ENCODE measurements at regions not wholly inside any gene's neighbourhood (a gene's known extent, or its start where the extent isn't known, plus 50 kb on each side); places are given as distances from the start of the nearest gene placed in this dataset.
"Not testable (repeated sequence)": the region's sequence is repeated elsewhere in the genome, so short reads cannot be mapped to it uniquely, and the experiment has no call there.

DNA sequence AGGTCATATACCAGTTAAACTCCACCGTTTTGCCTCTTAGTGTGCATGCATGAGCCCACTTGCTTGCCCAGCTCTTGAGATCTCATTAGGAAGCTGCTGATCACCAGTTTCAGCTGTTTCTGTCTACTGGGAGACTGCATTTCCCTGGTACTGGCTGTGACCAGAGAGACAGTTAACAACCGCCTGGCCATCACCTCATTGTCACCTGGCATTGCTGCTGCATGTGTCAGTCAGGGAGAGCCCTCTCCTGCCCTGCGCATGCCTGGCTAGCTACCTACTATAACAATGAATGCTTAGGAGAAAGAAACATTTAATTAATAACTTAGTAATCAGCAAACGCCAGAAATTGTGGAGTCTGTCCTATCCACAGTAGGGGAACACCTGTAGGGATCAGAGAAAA is 265.8 kb upstream of the CYRIA start:
- Mint-ChIP-seq H3K27me3 (no peaks in the 10 kb centered on the region), H3K4me3 (no peak overlapping the region), H3K36me3 (ENCODE audit: low read depth) (no peaks in the 10 kb centered on the region), H3K9me3 (no peaks in the 10 kb centered on the region), H3K27ac (no peak overlapping the region), H3K4me1 (ENCODE audit: low read depth) (no peaks in the 10 kb centered on the region)
- intact Hi-C loops (cut with micrococcal nuclease) = no loop called here

DNA sequence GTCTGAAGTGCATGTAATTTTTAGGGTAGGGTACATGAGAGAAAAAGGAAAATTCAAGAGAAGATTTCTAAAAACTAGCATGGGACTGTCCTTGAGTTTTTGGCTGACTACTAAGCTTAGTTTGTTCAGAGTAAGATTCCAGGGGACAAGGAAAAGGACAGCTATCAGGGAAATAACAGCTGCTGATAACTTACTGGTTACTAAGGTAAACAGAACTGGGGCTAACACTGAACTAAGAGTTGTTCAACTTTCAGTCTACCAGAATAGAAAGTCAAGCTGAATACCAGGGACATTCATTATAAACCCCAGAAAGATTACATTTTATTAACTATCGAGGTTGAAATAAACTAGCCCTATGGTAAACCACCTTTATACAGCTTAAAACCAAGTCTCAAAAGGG is 261.8 kb upstream of the CYRIA start:
- Mint-ChIP-seq H3K36me3 (ENCODE audit: low read depth) (no peaks in the 10 kb centered on the region), H3K4me3 (no peak overlapping the region)
- intact Hi-C loops (cut with micrococcal nuclease) = no loop called here

DNA sequence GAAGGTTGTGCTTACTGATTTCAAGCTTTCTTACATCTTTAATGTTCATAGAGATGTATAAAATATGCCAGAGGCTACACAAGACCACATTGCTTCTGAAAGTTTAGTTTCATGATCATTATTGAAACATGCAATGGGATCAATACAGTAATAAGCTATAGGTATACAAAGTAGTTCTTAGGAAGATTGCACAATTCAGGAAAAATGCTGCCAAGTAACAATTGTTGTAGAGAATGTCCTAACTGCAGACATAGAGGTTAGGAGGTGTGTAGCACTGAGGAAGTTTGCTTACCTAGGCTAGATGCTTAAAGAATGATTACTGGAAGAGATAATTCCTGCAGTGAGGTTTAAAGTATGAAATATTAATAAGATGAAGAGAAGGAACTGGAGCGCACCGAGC is 259.5 kb upstream of the CYRIA start:
- no peak overlapping the region for H3K27ac Mint-ChIP-seq
- peaks cover 15% of the 10 kb centered on the region for H3K9me3 Mint-ChIP-seq
- no peaks in the 10 kb centered on the region for H3K27me3 Mint-ChIP-seq
- no peaks in the 10 kb centered on the region for H3K4me1 Mint-ChIP-seq (ENCODE audit: low read depth)
- intact Hi-C loops (cut with micrococcal nuclease) = no loop called here
- no peaks in the 10 kb centered on the region for H3K36me3 Mint-ChIP-seq (ENCODE audit: low read depth)
- no peak overlapping the region for H3K4me3 Mint-ChIP-seq

More for the DNA sequence above, 261.8 kb upstream of the CYRIA start:
- Mint-ChIP-seq H3K27me3 (no peaks in the 10 kb centered on the region), H3K4me1 (ENCODE audit: low read depth) (no peaks in the 10 kb centered on the region), H3K27ac (no peak overlapping the region), H3K9me3 (peaks cover 15% of the 10 kb centered on the region)

DNA sequence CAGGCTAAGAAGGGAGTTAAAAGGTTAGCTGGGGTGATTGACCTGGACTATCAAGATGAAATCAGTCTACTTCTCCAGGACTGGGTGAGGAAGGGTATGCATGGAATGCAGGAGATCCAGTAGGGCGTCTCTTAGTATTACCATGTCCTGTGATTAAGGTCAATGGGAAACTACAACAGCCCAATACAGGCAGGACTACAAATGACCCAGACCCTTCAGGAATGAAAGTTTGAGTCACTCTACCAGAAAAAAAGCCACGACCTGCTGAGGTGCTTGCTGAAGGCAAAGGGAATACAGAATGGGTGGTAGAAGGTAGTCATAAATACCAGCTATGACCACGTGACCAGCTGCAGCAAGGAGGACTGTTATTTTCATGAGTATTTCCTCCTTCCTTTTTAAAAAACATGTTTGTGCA is 249.7 kb upstream of the CYRIA start:
- not testable (repeated sequence) for H3K27me3 Mint-ChIP-seq; H3K27ac Mint-ChIP-seq; H3K4me1 Mint-ChIP-seq (ENCODE audit: low read depth)

GRCh38 chr2:16911746-16912145 is 246.1 kb upstream of the CYRIA start:
- no peak overlapping the region for H3K4me3 Mint-ChIP-seq
- no peaks in the 10 kb centered on the region for H3K4me1 Mint-ChIP-seq (ENCODE audit: low read depth)
- H3K27ac Mint-ChIP-seq = no peak overlapping the region
- no peaks in the 10 kb centered on the region for H3K36me3 Mint-ChIP-seq (ENCODE audit: low read depth)
- H3K9me3 Mint-ChIP-seq = no peaks in the 10 kb centered on the region
- H3K27me3 Mint-ChIP-seq = no peaks in the 10 kb centered on the region
- intact Hi-C loops (cut with micrococcal nuclease) = no loop called here

More for the DNA sequence above, 249.7 kb upstream of the CYRIA start:
- H3K36me3 Mint-ChIP-seq (ENCODE audit: low read depth); H3K4me3 Mint-ChIP-seq; intact Hi-C loops (cut with micrococcal nuclease); H3K9me3 Mint-ChIP-seq: not testable (repeated sequence)

DNA sequence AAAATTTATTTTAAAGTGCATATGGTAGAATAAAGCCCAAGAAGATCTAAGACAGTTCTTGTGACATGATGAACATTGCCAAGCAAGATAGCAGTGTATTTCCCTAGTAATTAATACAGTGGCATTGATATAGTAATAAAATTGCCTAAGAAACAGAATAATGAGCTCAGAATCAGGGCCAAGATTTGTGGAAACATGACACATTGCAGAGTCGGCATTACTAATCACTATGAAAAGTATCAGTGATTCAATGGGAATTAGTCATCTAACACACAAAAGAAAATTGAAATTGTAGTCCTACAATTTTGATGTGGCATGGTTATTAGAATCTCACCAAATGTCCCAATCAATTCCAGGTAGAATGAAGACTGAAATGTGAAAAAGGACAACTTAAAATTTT is 243.0 kb upstream of the CYRIA start:
- Mint-ChIP-seq H3K36me3 (ENCODE audit: low read depth) (no peaks in the 10 kb centered on the region), H3K4me3 (no peak overlapping the region), H3K27ac (no peak overlapping the region), H3K9me3 (no peaks in the 10 kb centered on the region), H3K27me3 (no peaks in the 10 kb centered on the region), H3K4me1 (ENCODE audit: low read depth) (no peaks in the 10 kb centered on the region)
- intact Hi-C loops (cut with micrococcal nuclease) = no loop called here

GRCh38 chr2:16907645-16908282 is 242.1 kb upstream of the CYRIA start:
- Mint-ChIP-seq H3K36me3 (ENCODE audit: low read depth) (no peaks in the 10 kb centered on the region), H3K27me3 (no peaks in the 10 kb centered on the region)
- intact Hi-C loops (cut with micrococcal nuclease) = no loop called here

GRCh38 chr2:16905325-16905724 is 239.7 kb upstream of the CYRIA start:
- H3K27ac Mint-ChIP-seq; H3K36me3 Mint-ChIP-seq (ENCODE audit: low read depth); H3K4me3 Mint-ChIP-seq; H3K9me3 Mint-ChIP-seq; intact Hi-C loops (cut with micrococcal nuclease); H3K4me1 Mint-ChIP-seq (ENCODE audit: low read depth); H3K27me3 Mint-ChIP-seq: not testable (repeated sequence)

More at GRCh38 chr2:16907645-16908282, 242.1 kb upstream of the CYRIA start:
- H3K27ac Mint-ChIP-seq = no peak overlapping the region
- no peaks in the 10 kb centered on the region for H3K9me3 Mint-ChIP-seq
- no peak overlapping the region for H3K4me3 Mint-ChIP-seq
- no peaks in the 10 kb centered on the region for H3K4me1 Mint-ChIP-seq (ENCODE audit: low read depth)

DNA sequence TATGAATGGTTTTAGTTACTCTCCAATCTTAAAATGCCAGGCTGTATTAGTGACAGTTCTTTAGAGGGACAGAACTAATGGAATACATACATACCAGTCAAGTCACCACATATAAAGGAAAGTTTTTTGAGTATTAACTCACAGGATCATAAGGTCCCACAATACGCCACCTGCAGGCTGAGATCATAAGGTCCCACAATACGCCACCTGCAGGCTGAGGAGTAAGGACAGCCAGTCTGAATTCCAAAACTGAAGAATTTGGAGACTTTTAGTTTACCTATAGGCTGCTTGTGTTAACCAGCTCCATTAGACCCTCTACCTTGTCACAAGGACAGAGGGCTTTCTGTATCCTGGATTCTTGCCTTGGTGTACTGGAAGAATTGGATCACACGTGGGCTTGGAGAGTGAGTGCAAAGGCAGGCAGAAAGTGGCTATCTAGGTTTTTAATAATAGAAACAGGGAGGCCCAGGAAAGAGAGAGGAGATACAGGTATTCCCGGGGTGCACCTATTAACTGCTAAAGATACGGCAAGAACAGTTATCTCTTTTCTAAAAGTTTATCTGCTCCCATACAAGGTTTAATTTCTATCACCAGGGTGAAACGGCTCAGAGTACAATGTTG is 234.9 kb upstream of the CYRIA start:
- H3K4me1 Mint-ChIP-seq (ENCODE audit: low read depth) = no peaks in the 10 kb centered on the region
- intact Hi-C loops (cut with micrococcal nuclease) = loop anchor here (1.0 kb wide), 1 partner anchor 127 kb away; no protein-coding TSS in a partner anchor
- H3K27ac Mint-ChIP-seq = no peak overlapping the region
- no peak overlapping the region for H3K4me3 Mint-ChIP-seq
- H3K9me3 Mint-ChIP-seq = no peaks in the 10 kb centered on the region
- no peaks in the 10 kb centered on the region for H3K27me3 Mint-ChIP-seq
- H3K36me3 Mint-ChIP-seq (ENCODE audit: low read depth) = no peaks in the 10 kb centered on the region

DNA sequence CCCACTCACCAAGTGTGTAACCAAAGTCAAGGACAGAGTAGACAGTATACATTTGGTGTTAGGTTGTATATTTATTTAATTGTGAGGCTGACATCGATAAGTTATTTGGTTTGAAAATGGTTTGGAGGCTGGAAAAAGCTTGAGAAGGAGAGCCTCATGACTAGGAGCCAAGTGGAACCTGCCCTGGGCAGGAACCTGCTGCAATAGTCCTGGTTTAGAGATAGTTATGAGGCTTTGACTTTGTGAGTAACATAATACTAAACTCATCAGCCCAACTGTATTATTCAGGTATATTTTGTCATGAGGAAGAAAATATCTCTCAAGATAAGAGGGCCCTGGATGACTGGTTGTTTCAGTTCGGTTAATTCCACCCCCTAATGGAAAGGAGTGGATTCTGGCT is 234.3 kb upstream of the CYRIA start:
- intact Hi-C loops (cut with micrococcal nuclease) = loop anchor here (1.0 to 10.0 kb wide), 2 partner anchors 127 to 375 kb away; no protein-coding TSS in a partner anchor
- no peaks in the 10 kb centered on the region for H3K36me3 Mint-ChIP-seq (ENCODE audit: low read depth)
- no peak overlapping the region for H3K4me3 Mint-ChIP-seq

GRCh38 chr2:16890081-16890480 is 224.4 kb upstream of the CYRIA start:
- H3K4me1 Mint-ChIP-seq (ENCODE audit: low read depth) = no peaks in the 10 kb centered on the region
- H3K36me3 Mint-ChIP-seq (ENCODE audit: low read depth) = no peaks in the 10 kb centered on the region
- H3K27me3 Mint-ChIP-seq = no peaks in the 10 kb centered on the region
- no peak overlapping the region for H3K27ac Mint-ChIP-seq
- intact Hi-C loops (cut with micrococcal nuclease) = loop anchor here (10.0 kb wide), 1 partner anchor 365 kb away; no protein-coding TSS in a partner anchor
- H3K9me3 Mint-ChIP-seq = no peaks in the 10 kb centered on the region
- no peak overlapping the region for H3K4me3 Mint-ChIP-seq

More for the DNA sequence above, 234.3 kb upstream of the CYRIA start:
- no peaks in the 10 kb centered on the region for H3K9me3 Mint-ChIP-seq
- no peaks in the 10 kb centered on the region for H3K27me3 Mint-ChIP-seq
- H3K4me1 Mint-ChIP-seq (ENCODE audit: low read depth) = no peaks in the 10 kb centered on the region
- no peak overlapping the region for H3K27ac Mint-ChIP-seq

DNA sequence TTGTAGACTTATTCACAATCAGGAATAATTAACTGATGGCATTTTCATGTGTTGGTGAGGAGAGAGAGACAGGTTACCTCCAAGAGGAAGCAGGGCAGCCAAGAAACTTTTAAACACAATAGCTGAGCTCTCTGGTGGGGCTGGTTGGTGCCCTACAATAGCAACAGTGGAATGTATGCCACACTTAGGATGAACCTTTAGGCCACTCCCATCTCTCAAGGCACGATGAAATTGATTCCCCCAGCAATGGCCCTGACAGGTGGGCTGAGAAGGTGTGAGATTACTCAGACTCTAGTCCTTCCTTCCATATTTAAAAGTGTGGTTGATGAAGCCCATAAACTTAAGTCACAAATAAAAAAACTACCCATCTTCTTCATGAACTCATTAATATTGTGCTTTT is 219.4 kb upstream of the CYRIA start:
- H3K9me3 Mint-ChIP-seq = no peaks in the 10 kb centered on the region
- H3K36me3 Mint-ChIP-seq (ENCODE audit: low read depth) = no peaks in the 10 kb centered on the region
- H3K4me3 Mint-ChIP-seq = no peak overlapping the region
- no peak overlapping the region for H3K27ac Mint-ChIP-seq
- intact Hi-C loops (cut with micrococcal nuclease) = no loop called here
- peaks cover 3% of the 10 kb centered on the region for H3K27me3 Mint-ChIP-seq
- peaks cover 7% of the 10 kb centered on the region for H3K4me1 Mint-ChIP-seq (ENCODE audit: low read depth)

DNA sequence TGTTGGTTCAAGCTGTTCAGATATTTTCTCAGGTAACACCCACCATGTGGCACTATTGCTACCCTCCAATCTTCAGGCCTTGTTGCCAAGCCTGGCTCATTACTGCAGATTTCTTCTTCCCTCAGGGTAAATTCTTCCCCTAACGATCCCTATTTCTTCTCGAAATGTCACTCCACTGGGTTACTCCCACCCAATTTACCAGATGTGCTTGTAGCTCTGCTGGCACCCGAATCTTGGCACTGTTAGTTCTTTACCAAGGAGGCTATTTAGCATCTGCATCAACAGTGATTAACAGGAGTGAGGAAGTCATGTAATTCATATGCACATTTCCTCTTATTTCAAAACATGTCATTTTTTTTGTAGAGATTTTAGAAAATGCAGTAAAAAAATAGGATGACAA is 217.1 kb upstream of the CYRIA start:
- H3K9me3 Mint-ChIP-seq = no peaks in the 10 kb centered on the region
- peaks cover 7% of the 10 kb centered on the region for H3K4me1 Mint-ChIP-seq (ENCODE audit: low read depth)
- intact Hi-C loops (cut with micrococcal nuclease) = no loop called here
- no peaks in the 10 kb centered on the region for H3K36me3 Mint-ChIP-seq (ENCODE audit: low read depth)
- peaks cover 3% of the 10 kb centered on the region for H3K27me3 Mint-ChIP-seq
- no peak overlapping the region for H3K27ac Mint-ChIP-seq
- no peak overlapping the region for H3K4me3 Mint-ChIP-seq

GRCh38 chr2:16881122-16881521 is 215.5 kb upstream of the CYRIA start:
- H3K27me3 Mint-ChIP-seq = peaks cover 3% of the 10 kb centered on the region
- no peaks in the 10 kb centered on the region for H3K36me3 Mint-ChIP-seq (ENCODE audit: low read depth)
- no peak overlapping the region for H3K27ac Mint-ChIP-seq
- peaks cover 7% of the 10 kb centered on the region for H3K4me1 Mint-ChIP-seq (ENCODE audit: low read depth)
- no peak overlapping the region for H3K4me3 Mint-ChIP-seq
- intact Hi-C loops (cut with micrococcal nuclease) = no loop called here
- H3K9me3 Mint-ChIP-seq = no peaks in the 10 kb centered on the region

DNA sequence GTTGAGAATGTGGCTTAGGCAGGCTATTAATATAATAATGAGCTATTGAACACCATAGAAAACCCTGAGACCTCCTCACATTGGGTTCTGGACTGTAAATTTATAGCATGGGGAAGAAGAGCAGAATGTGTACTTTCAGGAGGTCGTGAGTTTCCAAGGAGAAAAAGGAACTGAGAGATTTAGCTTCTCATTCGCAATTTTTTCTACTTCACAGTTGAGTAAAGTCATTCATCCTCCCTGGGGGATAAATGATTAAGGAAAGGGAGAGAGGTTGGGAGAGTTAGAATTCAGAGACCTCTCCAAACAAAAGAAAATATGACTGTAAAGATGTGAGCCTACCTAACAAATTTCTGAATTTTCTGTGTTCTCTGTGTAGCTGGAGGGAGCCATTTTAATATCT is 205.8 kb upstream of the CYRIA start:
- no peak overlapping the region for H3K27ac Mint-ChIP-seq
- H3K27me3 Mint-ChIP-seq = peaks cover 3% of the 10 kb centered on the region
- peaks cover 28% of the 10 kb centered on the region for H3K4me1 Mint-ChIP-seq (ENCODE audit: low read depth)
- H3K36me3 Mint-ChIP-seq (ENCODE audit: low read depth) = no peaks in the 10 kb centered on the region
- H3K9me3 Mint-ChIP-seq = no peaks in the 10 kb centered on the region
- H3K4me3 Mint-ChIP-seq = no peak overlapping the region
- intact Hi-C loops (cut with micrococcal nuclease) = no loop called here

Data from dendritic cell treated with granulocyte-macrophage colony-stimulating factor and Interleukin-4, amounts not matched to agents 40 ng/mL and 50 ng/mL, for 4 days (primary cell).